ENCODE measurements at regions not wholly inside any gene's neighbourhood (a gene's known extent, or its start where the extent isn't known, plus 50 kb on each side); places are given as distances from the start of the nearest gene placed in this dataset.
A peak's percentile ranks its signal among the peaks of the same experiment; 100 is the strongest.

GRCh38 chr9:29289365-29289764, 1716.1 kb upstream of the C9orf72 start:
- Mint-ChIP-seq H3K9me3 (peaks cover 13 to 14% of the 10 kb centered on the region in 2 experiments), H3K36me3 (ENCODE audit: insufficient read depth in 1 of 3, low read depth in 3 of 3) (peaks cover 0 to 4% (median 3%) of the 10 kb centered on the region in 3 experiments; a peak in 4 of 7 replicates), H3K27ac (peak overlapping the region in 1 of 3 experiments; percentile 49; a peak in 1 of 7 replicates), H3K4me1 (no peaks in the 10 kb centered on the region), H3K27me3 (ENCODE audit: low read depth) (no peaks in the 10 kb centered on the region), H3K4me3 (no peak overlapping the region)
- Histone ChIP-seq H3K4me2 (ENCODE audit: insufficient read depth, insufficient read length, low read length) (no peak overlapping the region), H3K79me2 (ENCODE audit: insufficient read depth, low read length) (no peaks in the 10 kb centered on the region), H3K56ac (ENCODE audit: insufficient read length, low read depth, low read length) (no peak overlapping the region), H3K14ac (ENCODE audit: insufficient read depth, low read length) (no peak overlapping the region), H2AFZ (ENCODE audit: low read length) (no peak overlapping the region), H3T11ph (ENCODE audit: low read length) (no peak overlapping the region), H2BK120ac (ENCODE audit: low read depth, low read length, poor library complexity, severe bottlenecking) (no peak overlapping the region), H2AK5ac (ENCODE audit: insufficient read length, low read length) (no peak overlapping the region), H3K4me1 (ENCODE audit: insufficient read depth, low read length) (no peaks in the 10 kb centered on the region), H2BK5ac (ENCODE audit: insufficient read length, low read length) (no peak overlapping the region), H3K79me1 (ENCODE audit: insufficient read depth, low read depth, low read length, poor library complexity, severe bottlenecking) (no peaks in the 10 kb centered on the region), H3K4ac (ENCODE audit: low read depth, low read length) (no peak overlapping the region), H3K23ac (ENCODE audit: insufficient read length, low read depth, low read length) (no peak overlapping the region), H4K20me1 (ENCODE audit: control insufficient read depth, insufficient read depth, insufficient read length) (no peaks in the 10 kb centered on the region), H3K27ac (ENCODE audit: insufficient read length, low read depth, low read length) (no peak overlapping the region), H4K5ac (ENCODE audit: insufficient read length, low read depth, low read length) (no peak overlapping the region), H4K91ac (ENCODE audit: insufficient read length, low read depth, low read length) (no peak overlapping the region), H2BK15ac (ENCODE audit: low read depth, low read length) (no peak overlapping the region), H3K18ac (ENCODE audit: insufficient read length, low read depth, low read length) (no peak overlapping the region), H2BK20ac (ENCODE audit: low read depth, low read length, poor library complexity, severe bottlenecking) (no peak overlapping the region), H4K8ac (replicated peaks; ENCODE audit: insufficient read length, low read depth, low read length) (no peak overlapping the region), H3K9ac (ENCODE audit: extremely low read depth, insufficient read length, low read length) (no peak overlapping the region), H2BK12ac (ENCODE audit: insufficient read length, low read depth, low read length) (no peak overlapping the region), H3K23me2 (ENCODE audit: insufficient read length, low read depth, low read length, poor library complexity, severe bottlenecking) (no peaks in the 10 kb centered on the region), H3K9me3 (ENCODE audit: control insufficient read depth, low read depth, low read length) (no peaks in the 10 kb centered on the region), H3K27me3 (ENCODE audit: insufficient read depth, low read length) (no peaks in the 10 kb centered on the region)
- no CpG with 5 or more reads among the region's 4 CpGs for WGBS (ENCODE audit: extremely low coverage, insufficient read length, low lambda C conversion rate)
- no peak for DNase-seq
- no peak for TF ChIP-seq CTCF (conservative IDR thresholded peaks at IDR 0.05)

All from H9 (cell line).